ENCODE measurements at regions not wholly inside any gene's neighbourhood (a gene's known extent, or its start where the extent isn't known, plus 50 kb on each side); places are given as distances from the start of the nearest gene placed in this dataset.

- TF ChIP-seq CTCF (IDR thresholded peaks at IDR 0.05; ENCODE audit: low read depth, low read length) (no peak), EZH2phosphoT487 (IDR thresholded peaks at IDR 0.05; ENCODE audit: low read depth) (no peak)
These were observed 231.9 kb upstream of the FOXN3 start for GRCh38 chr14:89648924-89649323.

All from OCI-LY3 (cell line).